ENCODE measurements at regions not wholly inside any gene's neighbourhood (a gene's known extent, or its start where the extent isn't known, plus 50 kb on each side); places are given as distances from the start of the nearest gene placed in this dataset.

DNA sequence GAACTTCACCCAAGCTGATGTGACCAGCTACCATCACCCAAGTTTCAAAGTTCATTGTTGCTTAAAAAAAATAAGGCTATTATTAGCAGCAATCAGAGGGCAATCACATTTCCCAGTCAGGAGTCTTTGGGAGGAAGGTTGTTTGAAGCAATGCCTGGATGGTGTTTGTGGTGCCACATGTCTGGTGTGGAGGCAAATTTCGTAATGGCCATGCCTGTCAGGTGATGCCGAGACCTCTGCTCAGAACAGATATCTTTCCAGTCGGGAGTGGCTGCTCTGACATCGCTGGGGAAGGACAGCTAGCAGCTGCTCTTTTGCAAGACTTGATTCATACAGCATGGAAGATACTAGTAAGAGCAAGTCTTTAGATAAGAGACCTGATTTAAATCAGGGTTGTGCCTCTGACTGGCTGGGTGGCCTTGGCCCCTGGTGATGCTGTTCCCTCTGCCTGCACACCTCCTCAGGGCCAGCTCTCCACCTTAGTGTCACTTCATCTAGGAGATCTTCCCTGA is 187.8 kb upstream of the JUN start:
- TF ChIP-seq SIN3A (IDR thresholded peaks at IDR 0.05; ENCODE audit: borderline replicate concordance, insufficient read depth, low read length), result no peak
- TF ChIP-seq TAF1 (IDR thresholded peaks at IDR 0.05; ENCODE audit: borderline replicate concordance, insufficient read depth, low read length), result no peak

All from PFSK-1 (cell line).